Natural killer cell (primary cell): ENCODE measurements at regions not wholly inside any gene's neighbourhood (a gene's known extent, or its start where the extent isn't known, plus 50 kb on each side); places are given as distances from the start of the nearest gene placed in this dataset.

Source experiments
- ATAC-seq, 3 donors: fragments of 150-1000 bp in 2 of 3; fragments of 200-7000 bp in 1 of 3; cut with Tn5 transposase; 1 replicate in 1 of 3; 2 replicates in 2 of 3; pipeline ENCODE4 v1.10.0; 2021; ENCODE audit warnings: mild to moderate bottlenecking in 2 of 3, moderate library complexity in 2 of 3
- DNase-seq, 2 donors: peaks; one replicate each; pipeline versions ENCODE4 v3.0.0 to v3.0.0-alpha.2; 2013 to 2021; ENCODE audit warnings: mixed read lengths in 1 of 2
- H3K27ac ChIP-seq: one replicate; pipeline ENCODE4 v1.5.1; 2013; ENCODE audit warnings: mild to moderate bottlenecking, low read length
- H3K27me3 ChIP-seq: one replicate; pipeline ENCODE4 v1.6.1; 2013; ENCODE audit warnings: low read length; ENCODE audit not compliant: control insufficient read depth, insufficient read depth
- H3K36me3 ChIP-seq: one replicate; pipeline ENCODE4 v1.6.1; 2013; ENCODE audit warnings: low read length; ENCODE audit not compliant: control insufficient read depth, insufficient read depth
- H3K4me1 ChIP-seq: one replicate; pipeline ENCODE4 v1.6.1; 2013; ENCODE audit warnings: low read length; ENCODE audit not compliant: control insufficient read depth, insufficient read depth
- H3K4me3 ChIP-seq: one replicate; pipeline ENCODE4 v1.5.1; 2013; ENCODE audit warnings: low read length
- H3K9me3 ChIP-seq: one replicate; pipeline ENCODE4 v1.6.1; 2013; ENCODE audit warnings: low read length; ENCODE audit not compliant: control insufficient read depth, insufficient read depth
- H3K27ac Mint-ChIP-seq, 2 donors: one replicate each; pipeline ENCODE4 v1.8.0; 2022; ENCODE audit warnings: mild to moderate bottlenecking in 2 of 2, mixed read lengths in 2 of 2, moderate library complexity in 1 of 2
- H3K27me3 Mint-ChIP-seq, 2 donors: one replicate each; pipeline ENCODE4 v1.8.0; 2022; ENCODE audit warnings: low read depth in 2 of 2, mixed read lengths in 2 of 2
- H3K36me3 Mint-ChIP-seq: one replicate; pipeline ENCODE4 v1.8.0; 2022; ENCODE audit warnings: mixed read lengths
- H3K4me1 Mint-ChIP-seq, 2 donors: one replicate each; pipeline ENCODE4 v1.8.0; 2022; ENCODE audit warnings: mixed read lengths in 2 of 2
- H3K4me3 Mint-ChIP-seq: one replicate; pipeline ENCODE4 v1.8.0; 2022; ENCODE audit warnings: mild to moderate bottlenecking, moderate library complexity, mixed read lengths
- H3K9me3 Mint-ChIP-seq, 2 donors: one replicate each; pipeline ENCODE4 v1.8.0; 2022; ENCODE audit warnings: mixed read lengths in 2 of 2
- WGBS: methylation state at CpG from one replicate; pipeline ENCODE4 v1.1.7; 2013; ENCODE audit warnings: missing lambda C conversion rate; ENCODE audit not compliant: insufficient coverage; 5-methylcytosine and 5-hydroxymethylcytosine counted together
- intact Hi-C: fragments of 100-400 bp; cut with micrococcal nuclease; formaldehyde crosslinking; loops from one replicate; pipeline ENCODE4 v1.14.2; 2022
- TF ChIP-seq, protein P1 (sequence below): fragments of 200-600 bp; IDR thresholded peaks from one replicate; pipeline ENCODE4 v1.8.0; 2022; ENCODE audit warnings: antibody characterized with exemption

DNA sequence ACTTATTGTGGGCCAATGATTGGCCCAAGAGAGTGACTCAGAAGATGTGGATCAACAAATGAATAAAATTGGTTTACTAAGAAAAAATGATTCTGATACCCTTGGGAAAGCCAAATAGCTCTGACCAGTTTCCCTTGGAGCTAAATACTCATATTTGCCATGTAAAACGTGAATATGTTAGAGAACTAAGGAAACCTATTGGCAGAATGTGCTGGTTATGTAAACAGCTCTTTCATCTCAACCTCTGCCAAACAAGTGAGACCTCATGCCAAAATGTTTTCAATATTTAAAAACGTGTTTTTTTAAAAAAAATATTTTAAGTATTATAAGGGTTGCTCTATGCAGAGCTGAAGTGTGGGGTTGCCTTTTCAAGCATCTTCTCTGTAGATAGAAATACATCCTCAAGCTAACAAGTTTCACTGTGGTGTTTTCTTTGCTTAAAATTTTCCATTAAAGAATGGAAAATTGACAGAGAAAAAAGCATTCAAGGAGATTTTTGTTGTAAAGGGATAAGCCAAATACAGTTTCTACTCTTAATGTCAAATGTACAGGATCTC is 186.9 kb upstream of the TUT7 start:
- no peaks in the 10 kb centered on the region for H3K4me1 Mint-ChIP-seq
- Histone ChIP-seq H3K4me1 (no peaks in the 10 kb centered on the region), H3K36me3 (no peaks in the 10 kb centered on the region), H3K27me3 (no peaks in the 10 kb centered on the region), H3K27ac (no peak overlapping the region), H3K9me3 (no peaks in the 10 kb centered on the region), H3K4me3 (no peak overlapping the region)
- intact Hi-C loops: no loop called here
- peaks cover 0 to 8% of the 10 kb centered on the region in 2 donors for H3K27me3 Mint-ChIP-seq
- H3K36me3 Mint-ChIP-seq: no peaks in the 10 kb centered on the region
- no peak for ATAC-seq
- DNase-seq: no peak
- no peak overlapping the region for H3K27ac Mint-ChIP-seq
- H3K4me3 Mint-ChIP-seq: no peak overlapping the region
- H3K9me3 Mint-ChIP-seq: no peaks in the 10 kb centered on the region
- TF ChIP-seq, protein P1, sequence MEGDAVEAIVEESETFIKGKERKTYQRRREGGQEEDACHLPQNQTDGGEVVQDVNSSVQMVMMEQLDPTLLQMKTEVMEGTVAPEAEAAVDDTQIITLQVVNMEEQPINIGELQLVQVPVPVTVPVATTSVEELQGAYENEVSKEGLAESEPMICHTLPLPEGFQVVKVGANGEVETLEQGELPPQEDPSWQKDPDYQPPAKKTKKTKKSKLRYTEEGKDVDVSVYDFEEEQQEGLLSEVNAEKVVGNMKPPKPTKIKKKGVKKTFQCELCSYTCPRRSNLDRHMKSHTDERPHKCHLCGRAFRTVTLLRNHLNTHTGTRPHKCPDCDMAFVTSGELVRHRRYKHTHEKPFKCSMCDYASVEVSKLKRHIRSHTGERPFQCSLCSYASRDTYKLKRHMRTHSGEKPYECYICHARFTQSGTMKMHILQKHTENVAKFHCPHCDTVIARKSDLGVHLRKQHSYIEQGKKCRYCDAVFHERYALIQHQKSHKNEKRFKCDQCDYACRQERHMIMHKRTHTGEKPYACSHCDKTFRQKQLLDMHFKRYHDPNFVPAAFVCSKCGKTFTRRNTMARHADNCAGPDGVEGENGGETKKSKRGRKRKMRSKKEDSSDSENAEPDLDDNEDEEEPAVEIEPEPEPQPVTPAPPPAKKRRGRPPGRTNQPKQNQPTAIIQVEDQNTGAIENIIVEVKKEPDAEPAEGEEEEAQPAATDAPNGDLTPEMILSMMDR: no peak
- whole genome bisulfite sequencing: 78% methylated on average over 1 of the region's 2 CpGs

DNA sequence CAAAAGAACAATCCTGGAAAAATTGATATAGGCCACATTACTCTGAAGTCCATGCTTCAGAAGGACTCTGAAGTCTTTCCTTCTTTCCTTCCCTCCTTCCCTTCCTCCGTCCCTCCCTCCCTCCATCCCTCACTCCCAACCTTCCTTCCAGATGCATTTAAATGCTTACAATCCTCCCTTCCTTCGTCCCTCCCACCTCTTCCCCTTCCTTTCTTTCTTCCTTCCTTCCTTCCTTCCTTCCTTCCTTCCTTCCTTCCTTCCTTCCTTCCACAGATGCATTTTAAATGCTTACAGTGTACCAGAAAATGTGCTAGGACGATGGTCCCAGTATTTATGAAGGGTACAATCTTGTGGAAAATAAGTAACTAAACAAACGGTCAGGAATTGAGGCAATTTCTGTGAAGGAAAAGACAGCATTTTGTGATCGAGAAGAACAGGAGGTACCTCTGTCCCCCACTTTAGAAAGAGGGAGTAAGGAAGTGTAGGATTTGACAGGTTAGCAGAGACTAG is 181.3 kb upstream of the TUT7 start:
- intact Hi-C loops: no loop called here
- ATAC-seq (no peak), DNase-seq (no peak)
- H3K27me3 Mint-ChIP-seq: peaks cover 0 to 10% of the 10 kb centered on the region in 2 donors
- no peak overlapping the region for H3K27ac Mint-ChIP-seq
- Histone ChIP-seq H3K9me3 (no peaks in the 10 kb centered on the region), H3K4me3 (no peak overlapping the region), H3K4me1 (no peaks in the 10 kb centered on the region), H3K27me3 (no peaks in the 10 kb centered on the region), H3K27ac (no peak overlapping the region), H3K36me3 (no peaks in the 10 kb centered on the region)
- no peaks in the 10 kb centered on the region for H3K36me3 Mint-ChIP-seq
- TF ChIP-seq, protein P1: no peak
- no peaks in the 10 kb centered on the region for H3K9me3 Mint-ChIP-seq
- H3K4me1 Mint-ChIP-seq: no peaks in the 10 kb centered on the region
- 72% methylated on average over 5 of the region's 5 CpGs for WGBS
- no peak overlapping the region for H3K4me3 Mint-ChIP-seq

DNA sequence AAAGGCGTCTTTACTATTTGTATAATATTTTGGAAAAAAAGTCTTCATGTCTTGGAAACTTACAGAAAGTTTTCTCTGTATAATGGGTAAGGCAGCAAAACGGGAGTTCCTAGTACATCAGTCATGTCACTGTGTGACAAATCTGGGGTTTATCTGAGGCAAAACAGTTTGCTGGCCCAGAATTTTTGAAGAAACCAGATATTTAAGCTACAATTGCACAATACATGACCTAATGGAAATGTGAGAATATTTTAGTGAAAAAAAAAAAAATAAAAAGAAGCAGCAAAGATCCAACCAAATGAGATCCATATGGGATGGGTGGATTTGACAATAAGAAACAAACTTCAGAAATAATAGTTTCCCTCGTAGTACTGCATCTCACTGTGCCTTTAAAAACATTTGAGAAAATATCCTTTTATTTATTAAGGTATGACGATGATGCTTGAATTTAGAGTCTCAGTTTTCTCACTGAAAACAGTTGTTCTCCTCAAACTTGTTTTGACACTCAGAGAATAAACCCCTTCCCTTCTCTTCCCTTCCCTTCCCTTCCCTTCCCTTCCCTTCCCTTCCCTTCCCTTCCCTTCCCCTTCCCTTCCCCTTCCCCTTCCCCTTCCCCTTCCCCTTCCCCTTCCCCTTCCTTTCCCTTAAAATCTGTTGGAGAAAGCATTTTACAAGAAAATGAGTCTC is 180.5 kb upstream of the TUT7 start:
- no peaks in the 10 kb centered on the region for H3K36me3 Mint-ChIP-seq
- H3K9me3 Mint-ChIP-seq: no peaks in the 10 kb centered on the region
- TF ChIP-seq, protein P1: no peak
- H3K4me1 Mint-ChIP-seq: no peaks in the 10 kb centered on the region
- Histone ChIP-seq H3K4me3 (no peak overlapping the region), H3K27me3 (no peaks in the 10 kb centered on the region), H3K4me1 (no peaks in the 10 kb centered on the region), H3K27ac (no peak overlapping the region), H3K36me3 (no peaks in the 10 kb centered on the region), H3K9me3 (no peaks in the 10 kb centered on the region)
- intact Hi-C loops: no loop called here
- H3K27me3 Mint-ChIP-seq: peaks cover 0 to 10% of the 10 kb centered on the region in 2 donors
- H3K27ac Mint-ChIP-seq: no peak overlapping the region
- ATAC-seq: no peak
- 78% methylated on average over 3 of the region's 4 CpGs for WGBS
- H3K4me3 Mint-ChIP-seq: no peak overlapping the region
- no peak for DNase-seq
